HCT116 (cell line): ENCODE measurements at regions not wholly inside any gene's neighbourhood (a gene's known extent, or its start where the extent isn't known, plus 50 kb on each side); places are given as distances from the start of the nearest gene placed in this dataset.

ENCODE experiments used
- ATAC-seq: fragments of 200-7000 bp; cut with Tn5 transposase; 2 replicates; pipeline ENCODE4 v1.9.1; 2020; ENCODE audit warnings: mild to moderate bottlenecking, moderate library complexity
- BruUV-seq: library from RNA; stranded (reverse); fragments of 400-500 nt; replicated peaks from 2 replicates; lab custom pipeline; 2021; lab: Mats Ljungman, UMichigan
- CTCF ChIA-PET: fragments of 300-600 bp; sonication (Branson Sonifier 250); formaldehyde crosslinking; loops from one replicate; lab custom pipeline; 2021; ENCODE audit warnings: antibody characterized with exemption; lab: Charles Lee
- POLR2A ChIA-PET: fragments of 300-600, 350-600 bp; sonication (Branson Sonifier 250); formaldehyde crosslinking; loops from one replicate; lab custom pipeline; 2021; ENCODE audit warnings: antibody characterized with exemption; lab: Charles Lee
- RAD21 ChIA-PET, 2 experiments: fragments of 300-600 bp; sonication (Branson Sonifier 250); formaldehyde crosslinking; loops; one replicate each; lab custom pipeline; 2023; ENCODE audit warnings: low total read pairs in 2 of 2; ENCODE audit not compliant: uncharacterized antibody in 2 of 2, unreplicated experiment in 2 of 2, low non-redundant PET in 1 of 2; lab: Charles Lee
- DNase-seq: peaks from one replicate; pipeline ENCODE4 v3.0.0-alpha.2; 2010; ENCODE audit warnings: low read depth, low spot score
- H2AFZ ChIP-seq: fragments of 200-600 bp; shearing (Covaris generic), sonication (generic); 2 replicates; pipeline ENCODE4 v1.6.1; 2017; ENCODE audit warnings: low read depth, mixed run types, mixed read lengths, antibody characterized with exemption, low read length; ENCODE audit not compliant: poor library complexity, severe bottlenecking
- H3K27ac ChIP-seq: 2 replicates; pipeline ENCODE4 v1.5.1; 2012; ENCODE audit warnings: low read depth, low read length
- H3K27me3 ChIP-seq: fragments of 200-600 bp; sonication (generic); 2 replicates; pipeline ENCODE4 v1.6.1; 2016; ENCODE audit warnings: mixed run types, low read length, mixed read lengths; ENCODE audit not compliant: insufficient read depth
- H3K36me3 ChIP-seq, 2 experiments: fragments of 200-500 bp in 1 of 2; fragments of 200-600 bp in 1 of 2; sonication (Bioruptor generic) in 1 of 2; sonication (generic) in 1 of 2; 2 replicates each; pipeline versions ENCODE4 v1.5.1 to v1.6.1; 2014 to 2016; ENCODE audit warnings: low read length in 2 of 2, inconsistent platforms in 1 of 2, mixed read lengths in 1 of 2, mixed run types in 1 of 2; ENCODE audit not compliant: insufficient read depth in 2 of 2, control insufficient read depth in 1 of 2
- H3K4me1 ChIP-seq, 2 experiments: fragments of 200-600 bp in 1 of 2; sonication (generic) in 1 of 2; 2 replicates each; pipeline versions ENCODE4 v1.5.1 to v1.6.1; 2012 to 2017; ENCODE audit warnings: low read length in 2 of 2, inconsistent platforms in 1 of 2, mild to moderate bottlenecking in 1 of 2, mixed read lengths in 1 of 2, mixed run types in 1 of 2, moderate library complexity in 1 of 2; ENCODE audit not compliant: insufficient read depth in 2 of 2, control insufficient read depth in 1 of 2
- H3K4me2 ChIP-seq: fragments of 200-600 bp; sonication (generic); 2 replicates; pipeline ENCODE4 v1.6.1; 2017; ENCODE audit warnings: mixed run types, low read length, mixed read lengths
- H3K4me3 ChIP-seq, 2 experiments: fragments of 200-600 bp in 1 of 2; sonication (generic) in 1 of 2; replicated peaks in 1 of 2; 2 replicates each; pipeline ENCODE4 v1.5.1; 2011 to 2016; ENCODE audit warnings: low read length in 2 of 2, control low read depth in 1 of 2, low read depth in 1 of 2, mild to moderate bottlenecking in 1 of 2, mixed read lengths in 1 of 2, mixed run types in 1 of 2
- H3K79me2 ChIP-seq: fragments of 200-600 bp; sonication (generic); 2 replicates; pipeline ENCODE4 v1.6.1; 2017; ENCODE audit warnings: mild to moderate bottlenecking, mixed run types, low read length, moderate library complexity, mixed read lengths; ENCODE audit not compliant: insufficient read depth
- H3K9ac ChIP-seq: fragments of 200-600 bp; sonication (generic); 2 replicates; pipeline ENCODE4 v1.6.1; 2016; ENCODE audit warnings: low read length, mixed read lengths
- H3K9me2 ChIP-seq: fragments of 200-600 bp; sonication (generic), shearing (Covaris generic); 2 replicates; pipeline ENCODE4 v1.6.1; 2017; ENCODE audit warnings: mixed run types, mild to moderate bottlenecking, moderate library complexity; ENCODE audit not compliant: insufficient read depth
- H3K9me3 ChIP-seq, 2 experiments: fragments of 200-500 bp in 1 of 2; fragments of 200-600 bp in 1 of 2; sonication (Bioruptor generic) in 1 of 2; sonication (generic) in 1 of 2; 2 replicates each; pipeline ENCODE4 v1.6.1; 2014 to 2017; ENCODE audit warnings: low read length in 2 of 2, mixed read lengths in 2 of 2, inconsistent platforms in 1 of 2, low read depth in 1 of 2, mild to moderate bottlenecking in 1 of 2, mixed run types in 1 of 2, moderate library complexity in 1 of 2; ENCODE audit not compliant: control insufficient read depth in 1 of 2, insufficient read depth in 1 of 2
- H4K20me1 ChIP-seq: fragments of 200-600 bp; sonication (generic), shearing (Covaris generic); 2 replicates; pipeline ENCODE4 v1.6.1; 2017; ENCODE audit warnings: mixed run types, mild to moderate bottlenecking, moderate library complexity; ENCODE audit not compliant: insufficient read depth
- CBX3 ChIP-seq: IDR thresholded peaks from 2 replicates; pipeline ENCODE4 v1.6.1; 2012; ENCODE audit warnings: low read depth
- ELF1 ChIP-seq: IDR thresholded peaks from 2 replicates; pipeline ENCODE4 v1.6.1; 2012; ENCODE audit warnings: low read depth, borderline replicate concordance
- EZH2phosphoT487 ChIP-seq: fragments of 200-600 bp; IDR thresholded peaks from 2 replicates; pipeline ENCODE4 v1.6.1; 2018; ENCODE audit warnings: antibody characterized with exemption, borderline replicate concordance
- FOSL1 ChIP-seq: IDR thresholded peaks from 2 replicates; pipeline ENCODE4 v1.6.1; 2012; ENCODE audit warnings: low read depth
- POLR2A ChIP-seq: IDR thresholded peaks from 2 replicates; pipeline ENCODE4 v1.7.0; 2011; ENCODE audit warnings: borderline replicate concordance; ENCODE audit not compliant: insufficient read depth, insufficient read length; ENCODE audit errors: extremely low read depth
- POLR2AphosphoS5 ChIP-seq: IDR thresholded peaks from 2 replicates; pipeline ENCODE4 v1.6.1; 2011; ENCODE audit warnings: mild to moderate bottlenecking, low read depth, low read length, moderate library complexity
- RAD21 ChIP-seq: IDR thresholded peaks from 2 replicates; pipeline ENCODE4 v1.6.1; 2012; ENCODE audit warnings: low read depth, mild to moderate bottlenecking
- SIN3A ChIP-seq: IDR thresholded peaks from 2 replicates; pipeline ENCODE4 v1.6.1; 2012; ENCODE audit warnings: low read depth
- SP1 ChIP-seq: IDR thresholded peaks from 2 replicates; pipeline ENCODE4 v1.6.1; 2012; ENCODE audit warnings: low read depth
- YY1 ChIP-seq: IDR thresholded peaks from 2 replicates; pipeline ENCODE4 v1.6.1; 2011; ENCODE audit warnings: low read length, low read depth, moderate library complexity, mild to moderate bottlenecking; ENCODE audit not compliant: insufficient replicate concordance; ENCODE audit errors: extremely low read depth
- ZNF274 ChIP-seq: fragments of 200-500 bp; sonication (Bioruptor generic); IDR thresholded peaks from 2 replicates; pipeline ENCODE4 v1.6.1; 2014; ENCODE audit warnings: mild to moderate bottlenecking, low read depth, low read length, inconsistent platforms
- intact Hi-C: fragments of 100-400 bp; cut with micrococcal nuclease; formaldehyde crosslinking; loops from 2 replicates; pipeline ENCODE4 v1.10.0; 2022
- TF ChIP-seq, protein P1 (sequence below), 3 experiments: fragments of 200-600 bp in 1 of 3; sonication (generic) in 1 of 3; IDR thresholded peaks in 2 of 3; conservative IDR thresholded peaks in 1 of 3; 2 replicates each; pipeline ENCODE4 v1.5.1; 2012 to 2017; ENCODE audit warnings: low read depth in 2 of 3, low read length in 2 of 3, antibody characterized with exemption in 1 of 3, borderline replicate concordance in 1 of 3, control low read depth in 1 of 3, mild to moderate bottlenecking in 1 of 3, mixed read lengths in 1 of 3, mixed run types in 1 of 3, moderate library complexity in 1 of 3; ENCODE audit not compliant: insufficient read depth in 1 of 3
- TF ChIP-seq, protein P2 (sequence below): IDR thresholded peaks from 2 replicates; pipeline ENCODE4 v1.6.1; 2011; ENCODE audit warnings: mild to moderate bottlenecking, low read length, moderate library complexity; ENCODE audit not compliant: insufficient replicate concordance; ENCODE audit errors: extremely low read depth
- TF ChIP-seq, protein P3 (sequence below): IDR thresholded peaks from 2 replicates; pipeline ENCODE4 v1.6.1; 2012

DNA sequence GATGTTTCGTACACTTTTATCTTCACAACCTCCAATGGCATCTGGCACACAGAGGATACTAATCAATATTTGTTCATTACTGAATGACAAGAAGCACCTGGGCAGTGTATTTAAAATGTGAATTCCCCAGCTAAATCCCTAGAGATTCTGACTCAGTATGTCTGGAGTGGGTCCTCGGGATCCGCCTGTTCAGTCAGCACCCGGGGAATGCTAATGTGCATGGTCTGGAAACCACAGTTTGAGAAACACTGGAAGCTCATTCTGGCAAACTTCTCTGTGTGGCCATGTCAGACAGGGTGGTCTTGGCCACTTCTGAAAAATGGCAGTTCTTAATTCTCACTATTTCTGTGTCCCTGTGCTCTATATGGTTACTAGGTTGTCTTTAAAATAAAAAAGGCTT is 138.8 kb upstream of the VCX start:
- no peak for ATAC-seq
- TF ChIP-seq, protein P1, sequence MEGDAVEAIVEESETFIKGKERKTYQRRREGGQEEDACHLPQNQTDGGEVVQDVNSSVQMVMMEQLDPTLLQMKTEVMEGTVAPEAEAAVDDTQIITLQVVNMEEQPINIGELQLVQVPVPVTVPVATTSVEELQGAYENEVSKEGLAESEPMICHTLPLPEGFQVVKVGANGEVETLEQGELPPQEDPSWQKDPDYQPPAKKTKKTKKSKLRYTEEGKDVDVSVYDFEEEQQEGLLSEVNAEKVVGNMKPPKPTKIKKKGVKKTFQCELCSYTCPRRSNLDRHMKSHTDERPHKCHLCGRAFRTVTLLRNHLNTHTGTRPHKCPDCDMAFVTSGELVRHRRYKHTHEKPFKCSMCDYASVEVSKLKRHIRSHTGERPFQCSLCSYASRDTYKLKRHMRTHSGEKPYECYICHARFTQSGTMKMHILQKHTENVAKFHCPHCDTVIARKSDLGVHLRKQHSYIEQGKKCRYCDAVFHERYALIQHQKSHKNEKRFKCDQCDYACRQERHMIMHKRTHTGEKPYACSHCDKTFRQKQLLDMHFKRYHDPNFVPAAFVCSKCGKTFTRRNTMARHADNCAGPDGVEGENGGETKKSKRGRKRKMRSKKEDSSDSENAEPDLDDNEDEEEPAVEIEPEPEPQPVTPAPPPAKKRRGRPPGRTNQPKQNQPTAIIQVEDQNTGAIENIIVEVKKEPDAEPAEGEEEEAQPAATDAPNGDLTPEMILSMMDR (IDR thresholded peaks at IDR 0.05 in 2 of 3, conservative IDR thresholded peaks at IDR 0.05 in 1 of 3; ENCODE audit: borderline replicate concordance in 1 of 3, insufficient read depth in 1 of 3, low read depth in 2 of 3, low read length in 2 of 3) = no peak
- TF ChIP-seq YY1 (no peak), SIN3A (no peak), RAD21 (no peak), ZNF274 (no peak), EZH2phosphoT487 (no peak), POLR2AphosphoS5 (no peak), CBX3 (no peak), FOSL1 (no peak), POLR2A (no peak), SP1 (no peak), ELF1 (no peak)
- TF ChIP-seq, protein P2, sequence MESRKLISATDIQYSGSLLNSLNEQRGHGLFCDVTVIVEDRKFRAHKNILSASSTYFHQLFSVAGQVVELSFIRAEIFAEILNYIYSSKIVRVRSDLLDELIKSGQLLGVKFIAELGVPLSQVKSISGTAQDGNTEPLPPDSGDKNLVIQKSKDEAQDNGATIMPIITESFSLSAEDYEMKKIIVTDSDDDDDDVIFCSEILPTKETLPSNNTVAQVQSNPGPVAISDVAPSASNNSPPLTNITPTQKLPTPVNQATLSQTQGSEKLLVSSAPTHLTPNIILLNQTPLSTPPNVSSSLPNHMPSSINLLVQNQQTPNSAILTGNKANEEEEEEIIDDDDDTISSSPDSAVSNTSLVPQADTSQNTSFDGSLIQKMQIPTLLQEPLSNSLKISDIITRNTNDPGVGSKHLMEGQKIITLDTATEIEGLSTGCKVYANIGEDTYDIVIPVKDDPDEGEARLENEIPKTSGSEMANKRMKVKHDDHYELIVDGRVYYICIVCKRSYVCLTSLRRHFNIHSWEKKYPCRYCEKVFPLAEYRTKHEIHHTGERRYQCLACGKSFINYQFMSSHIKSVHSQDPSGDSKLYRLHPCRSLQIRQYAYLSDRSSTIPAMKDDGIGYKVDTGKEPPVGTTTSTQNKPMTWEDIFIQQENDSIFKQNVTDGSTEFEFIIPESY = no peak
- TF ChIP-seq, protein P3, sequence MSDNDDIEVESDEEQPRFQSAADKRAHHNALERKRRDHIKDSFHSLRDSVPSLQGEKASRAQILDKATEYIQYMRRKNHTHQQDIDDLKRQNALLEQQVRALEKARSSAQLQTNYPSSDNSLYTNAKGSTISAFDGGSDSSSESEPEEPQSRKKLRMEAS = no peak
- TF ChIP-seq, all 23 proteins: peak for 0
- Histone ChIP-seq H2AFZ (no peak overlapping the region), H3K4me1 (no peaks in the 10 kb centered on the region), H3K27ac (no peak overlapping the region), H3K36me3 (no peaks in the 10 kb centered on the region), H4K20me1 (no peaks in the 10 kb centered on the region), H3K4me3 (no peak overlapping the region), H3K9me2 (no peaks in the 10 kb centered on the region), H3K9me3 (no peaks in the 10 kb centered on the region), H3K27me3 (no peaks in the 10 kb centered on the region), H3K9ac (no peak overlapping the region), H3K79me2 (no peaks in the 10 kb centered on the region), H3K4me2 (no peak overlapping the region)
- no TSS peak for BruUV-seq
- CTCF ChIA-PET = no interaction called here
- no peak for DNase-seq
- POLR2A ChIA-PET = no interaction called here
- intact Hi-C loops = no loop called here
- RAD21 ChIA-PET = no interaction called here
